Activated CD4-positive, alpha-beta T cell treated with anti-CD3 and anti-CD28 coated beads for 4 hours (primary cell): ENCODE measurements at regions not wholly inside any gene's neighbourhood (a gene's known extent, or its start where the extent isn't known, plus 50 kb on each side); places are given as distances from the start of the nearest gene placed in this dataset.

Experiments used
- DNase-seq, 2 donors: peaks; one replicate each; pipeline ENCODE4 v3.0.0-alpha.2; 2020

DNA sequence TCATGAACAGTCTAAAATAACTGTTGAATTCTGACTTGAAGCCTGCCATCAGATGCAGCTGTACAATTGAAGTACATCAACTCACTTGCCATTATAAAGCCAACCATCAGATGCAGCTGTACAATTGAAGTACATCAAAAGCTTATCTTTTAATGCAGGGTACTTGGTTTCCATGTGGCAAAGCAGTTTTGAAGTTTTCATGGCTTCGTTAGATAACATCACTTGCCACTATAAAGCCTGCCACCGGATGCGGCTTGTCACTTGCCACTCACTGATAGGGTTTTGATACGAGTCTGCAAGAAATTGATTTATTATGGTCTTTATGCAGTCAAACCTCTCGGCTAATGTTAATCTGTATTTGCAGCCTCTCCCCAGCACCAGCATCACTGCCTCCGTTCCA, 1605.8 kb downstream of the SUCLG1 start:
- no peak for DNase-seq

DNA sequence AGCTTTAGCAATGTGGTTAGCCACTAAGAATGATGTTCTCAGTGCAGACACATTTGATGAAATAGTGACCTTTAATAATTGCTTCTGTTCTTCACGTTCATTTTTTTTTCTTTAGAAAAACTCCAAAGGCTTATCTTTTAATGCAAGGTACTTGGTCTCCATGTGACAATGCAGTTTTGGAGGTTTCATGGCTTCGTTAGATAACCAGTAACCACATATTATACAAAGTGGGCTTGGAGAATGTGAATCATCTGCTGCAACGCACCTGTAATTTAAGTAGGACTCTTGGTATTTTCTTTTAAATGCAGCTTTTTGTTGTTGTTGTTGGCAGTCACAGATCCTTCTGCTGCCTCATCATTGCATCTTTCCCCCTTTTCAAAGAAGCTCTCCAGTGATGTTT, 1606.3 kb downstream of the SUCLG1 start:
- DNase-seq: no peak

DNA sequence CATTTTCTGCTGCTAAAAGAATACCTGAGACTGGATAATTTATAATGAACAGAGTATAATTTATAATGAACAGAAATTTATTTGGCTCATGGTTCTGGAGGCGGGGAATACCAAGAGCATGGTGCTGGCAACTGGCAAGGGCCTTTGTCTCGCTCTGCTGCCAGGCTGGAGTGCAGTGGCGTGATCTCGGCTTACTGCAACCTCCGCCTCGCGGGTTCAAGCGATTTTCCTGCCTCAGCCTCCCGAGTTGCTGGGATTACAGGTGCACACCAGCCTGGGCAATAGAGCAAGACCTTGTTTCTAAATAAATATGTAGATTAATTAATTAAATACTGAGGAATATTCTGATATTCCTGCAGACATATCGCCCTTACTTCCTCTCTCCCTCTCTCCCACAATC, 1610.8 kb downstream of the SUCLG1 start:
- DNase-seq: no peak

DNA sequence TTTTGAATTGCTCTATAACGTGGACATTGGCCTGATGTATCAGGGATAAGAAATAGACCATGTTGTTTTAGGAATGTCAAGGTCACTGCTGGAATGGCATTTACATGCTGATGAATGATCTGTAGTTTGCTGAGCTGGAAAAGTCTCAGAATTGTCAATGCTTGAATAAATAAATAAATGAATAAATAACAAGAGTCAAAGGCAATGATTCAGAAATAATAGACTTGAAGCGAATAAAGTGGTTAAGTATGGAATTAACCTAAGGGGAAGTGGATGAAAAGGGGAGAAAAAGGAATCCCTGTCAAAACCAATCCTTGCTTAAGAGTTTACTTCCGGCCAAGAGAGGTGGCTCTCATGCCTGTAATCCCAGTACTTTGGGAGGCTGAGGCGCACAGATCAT, 1620.0 kb downstream of the SUCLG1 start:
- no peak for DNase-seq

DNA sequence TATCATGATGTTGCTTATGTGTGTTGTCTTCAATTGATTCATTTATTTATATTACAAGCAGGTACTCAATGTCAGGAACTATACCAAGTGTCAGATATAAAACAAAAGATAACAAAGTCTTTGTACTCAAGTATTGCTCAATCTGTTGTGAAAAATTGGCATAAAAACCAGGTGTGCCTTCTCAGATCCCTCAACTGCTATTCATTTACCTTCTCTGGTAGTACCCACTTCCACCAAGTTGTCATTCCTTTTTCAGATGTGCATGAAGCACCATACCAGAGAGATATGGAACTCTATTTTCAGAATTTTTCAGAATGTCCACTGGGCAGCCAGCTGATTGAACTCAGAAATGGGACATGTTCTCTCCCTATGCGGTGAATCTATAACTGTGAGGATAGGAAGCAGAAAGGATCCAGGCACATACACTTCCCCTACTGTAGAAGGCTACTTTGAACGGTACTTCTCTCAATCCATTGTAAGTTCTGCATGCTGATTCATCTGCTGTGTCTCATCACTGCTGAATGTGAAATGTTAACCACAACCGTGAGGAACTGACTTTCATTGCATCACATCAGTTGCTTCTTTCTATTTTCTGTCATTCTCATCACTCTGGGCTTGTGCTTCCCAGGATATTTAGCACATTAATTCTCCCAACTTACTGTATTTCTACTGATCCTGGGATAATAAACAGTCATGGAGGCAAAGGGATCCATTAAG, 1621.3 kb downstream of the SUCLG1 start:
- DNase-seq: no peak

DNA sequence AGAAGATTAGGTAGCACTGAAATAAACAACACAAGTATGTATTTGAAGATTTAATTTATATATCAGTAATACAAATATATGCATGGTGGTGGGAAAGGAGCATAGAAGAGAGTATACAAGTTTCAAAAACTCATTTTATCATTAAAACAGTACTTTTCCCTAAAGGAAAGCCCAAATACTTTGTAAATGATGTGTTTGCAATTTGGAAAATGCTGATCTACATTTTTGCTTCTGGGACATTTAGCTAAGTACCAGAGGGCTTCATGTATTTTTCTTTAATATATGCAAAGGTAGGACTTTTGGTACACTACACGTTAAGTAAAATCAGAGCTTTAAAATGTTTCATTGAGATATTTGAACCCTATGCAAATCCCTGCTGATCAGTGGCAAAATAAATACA, 1624.2 kb downstream of the SUCLG1 start:
- DNase-seq: no peak

DNA sequence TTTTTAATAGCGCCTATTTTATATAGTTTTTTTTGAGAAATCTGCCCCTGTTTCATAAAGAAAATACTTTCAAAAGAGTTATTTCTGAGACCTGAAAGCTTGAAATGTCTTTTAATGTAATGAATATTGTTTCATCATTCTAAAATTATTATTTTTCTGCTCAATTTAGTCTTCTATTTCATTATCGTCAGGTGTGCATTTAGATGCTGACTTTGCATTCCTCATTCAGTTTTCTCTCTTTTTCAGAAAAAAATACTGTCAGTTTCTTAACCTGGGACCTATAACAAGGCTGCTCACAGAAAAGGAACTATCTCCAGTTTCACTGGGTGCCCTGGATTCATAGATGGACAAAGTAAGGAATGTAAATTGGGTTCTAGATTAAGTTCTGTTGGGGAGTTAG, 1631.7 kb downstream of the SUCLG1 start:
- DNase-seq: no peak

DNA sequence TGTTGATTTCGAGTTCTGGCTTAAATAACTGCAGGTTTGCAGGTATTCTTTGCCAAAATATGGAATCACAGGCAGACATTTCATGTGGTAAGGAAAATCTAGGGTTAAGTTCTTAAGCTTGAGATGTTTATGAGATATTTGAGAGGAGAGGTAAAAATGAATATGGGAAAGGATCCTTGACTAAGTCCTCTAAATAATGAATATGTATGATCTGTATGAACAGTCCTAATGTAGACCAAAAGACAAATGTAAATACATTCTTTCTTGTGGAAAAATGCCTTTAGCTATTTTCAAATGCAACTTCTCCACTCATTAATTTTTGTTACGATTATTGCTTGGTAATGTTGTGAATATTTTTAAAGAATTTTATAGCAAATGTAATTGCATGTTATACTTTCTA, 1632.6 kb downstream of the SUCLG1 start:
- no peak for DNase-seq

DNA sequence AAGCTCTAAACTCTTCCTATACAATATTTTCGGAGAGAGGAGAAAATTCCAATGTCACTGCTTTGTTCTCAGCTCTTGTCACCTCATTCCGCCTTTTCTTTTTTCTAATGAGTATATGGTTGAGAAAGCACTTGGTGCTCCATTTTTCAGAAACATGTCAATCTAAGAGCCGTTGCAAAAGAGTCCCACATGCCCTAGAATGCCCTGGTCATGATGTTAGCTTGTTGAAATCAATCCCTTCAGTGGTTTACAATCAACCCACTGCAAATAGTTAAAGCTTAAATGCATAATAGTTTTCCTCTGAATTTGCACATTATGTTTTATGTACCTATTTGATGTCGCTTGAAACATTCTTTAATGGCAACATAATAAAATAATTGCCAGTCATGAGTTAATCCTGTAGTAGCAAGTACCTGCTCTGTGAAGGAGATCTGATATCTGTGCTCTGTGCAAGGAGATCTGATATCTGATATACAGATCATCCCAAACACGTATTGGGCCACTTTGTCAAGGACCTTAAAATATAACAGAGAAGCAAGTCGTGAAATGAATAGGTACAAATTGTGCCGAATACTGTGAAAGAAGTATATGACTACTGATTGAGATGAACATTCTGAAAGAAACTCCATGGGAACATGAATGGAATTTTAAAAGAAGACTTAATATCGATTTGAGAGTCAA, 1633.5 kb downstream of the SUCLG1 start:
- no peak for DNase-seq

DNA sequence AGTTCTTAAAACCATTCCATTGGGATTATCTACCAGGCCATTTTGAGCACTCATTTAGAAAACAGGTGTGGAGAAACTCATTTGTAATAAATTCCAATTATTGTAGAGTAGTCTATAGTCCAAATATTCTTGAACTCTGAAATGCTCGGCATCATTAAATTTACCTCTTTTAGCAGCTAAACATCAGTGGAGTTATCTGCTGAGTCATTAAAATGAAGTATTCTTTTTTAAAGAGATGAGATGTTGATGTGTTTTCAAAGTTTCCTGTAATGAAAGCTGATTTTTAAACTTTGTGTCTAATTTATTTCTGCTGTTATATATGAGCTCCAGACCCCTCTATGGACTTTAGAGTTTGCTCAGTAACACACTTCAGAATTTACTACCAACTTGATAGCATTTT, 1635.2 kb downstream of the SUCLG1 start:
- DNase-seq: no peak

DNA sequence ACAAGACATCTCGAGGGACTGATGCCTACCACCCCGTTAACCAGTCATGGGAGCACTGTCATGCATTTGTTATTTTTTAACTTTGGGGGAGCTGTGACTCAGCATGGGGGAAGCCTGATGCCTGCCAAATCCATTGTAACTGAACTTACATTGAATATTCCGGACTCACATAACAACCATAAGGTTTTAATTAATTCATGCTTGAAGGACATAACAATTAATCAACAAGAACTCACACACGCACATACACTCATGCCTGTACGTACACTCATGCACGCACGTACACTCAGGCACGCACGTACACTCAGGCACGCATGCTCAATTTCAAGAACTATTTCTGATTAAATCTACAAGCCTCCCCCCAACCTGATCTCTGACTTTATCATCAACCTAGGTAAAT, 1639.1 kb downstream of the SUCLG1 start:
- DNase-seq: no peak

DNA sequence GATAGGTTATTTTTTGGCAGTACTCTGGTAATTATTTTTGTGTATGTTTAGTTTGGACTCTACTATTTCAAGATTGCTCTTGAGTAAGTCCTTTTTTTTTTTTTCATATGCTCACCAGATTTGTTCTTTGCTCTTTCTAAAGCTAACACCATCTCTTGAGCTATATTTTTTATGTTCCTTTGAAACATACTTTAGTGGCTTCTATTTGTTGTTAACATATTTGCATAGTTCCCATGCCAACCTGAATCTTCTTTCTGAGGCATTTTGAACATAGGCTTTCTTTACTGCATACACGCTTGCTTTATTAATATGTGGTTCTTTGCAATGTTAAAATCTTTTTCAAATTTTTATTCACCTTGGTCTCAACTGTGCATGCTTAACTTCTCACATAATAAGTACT, 1644.9 kb downstream of the SUCLG1 start:
- no peak for DNase-seq

DNA sequence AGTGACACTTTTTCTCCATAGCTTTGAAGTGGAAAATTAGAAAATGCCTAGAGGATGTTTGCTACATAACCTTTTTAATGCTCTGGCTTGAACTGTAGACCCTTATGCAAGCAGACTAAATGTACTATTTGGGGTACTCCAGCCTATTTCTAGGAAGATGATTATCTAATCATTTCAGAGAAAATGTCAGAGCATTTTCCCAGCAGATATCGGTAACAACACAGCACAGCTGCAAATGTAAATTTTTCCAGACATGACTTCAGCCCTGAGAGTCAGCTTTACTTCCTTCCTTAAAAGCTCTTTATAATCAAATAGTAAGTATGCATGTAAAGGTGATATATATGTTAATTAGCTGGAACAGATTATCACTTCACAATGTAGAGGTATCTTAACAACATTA, 1647.1 kb downstream of the SUCLG1 start:
- DNase-seq: no peak

DNA sequence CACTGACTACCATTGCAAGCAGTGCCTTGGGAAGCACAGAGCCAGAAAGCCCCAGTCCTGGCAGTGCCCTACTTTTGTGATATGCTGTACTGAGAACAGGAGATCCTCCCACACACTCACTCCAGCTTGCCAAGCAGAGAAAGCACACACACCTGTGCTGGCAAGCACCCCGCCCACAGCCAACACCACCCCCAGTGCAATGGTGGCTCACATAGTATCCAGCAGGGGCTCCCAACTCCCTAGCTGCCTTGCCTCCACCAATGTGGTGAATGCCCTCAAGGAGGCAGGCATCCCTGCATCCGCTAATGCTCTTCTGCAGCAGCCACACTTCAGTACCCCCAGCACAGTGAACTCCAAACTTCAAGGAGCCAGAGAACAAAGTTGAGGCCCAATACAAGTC, 1655.8 kb downstream of the SUCLG1 start:
- no peak for DNase-seq

DNA sequence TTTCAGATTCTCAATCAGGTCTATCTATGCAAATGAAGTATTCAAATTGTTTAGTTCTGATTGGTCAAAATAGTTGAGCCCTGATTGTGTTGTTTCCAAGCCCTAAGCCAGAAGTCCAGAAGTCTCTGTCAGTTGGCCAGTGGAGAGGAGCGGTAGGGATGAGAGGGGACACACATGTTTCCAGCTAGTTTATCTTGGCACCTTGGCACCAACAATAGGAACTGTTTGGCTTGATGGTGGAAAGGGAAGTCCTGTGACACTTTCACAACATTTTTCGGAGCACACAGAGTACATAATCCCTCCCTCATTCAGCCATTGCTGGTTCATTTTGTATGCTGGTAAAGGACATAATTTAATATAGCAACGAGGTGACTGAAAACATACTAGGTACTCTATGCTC, 1661.6 kb downstream of the SUCLG1 start:
- no peak for DNase-seq

DNA sequence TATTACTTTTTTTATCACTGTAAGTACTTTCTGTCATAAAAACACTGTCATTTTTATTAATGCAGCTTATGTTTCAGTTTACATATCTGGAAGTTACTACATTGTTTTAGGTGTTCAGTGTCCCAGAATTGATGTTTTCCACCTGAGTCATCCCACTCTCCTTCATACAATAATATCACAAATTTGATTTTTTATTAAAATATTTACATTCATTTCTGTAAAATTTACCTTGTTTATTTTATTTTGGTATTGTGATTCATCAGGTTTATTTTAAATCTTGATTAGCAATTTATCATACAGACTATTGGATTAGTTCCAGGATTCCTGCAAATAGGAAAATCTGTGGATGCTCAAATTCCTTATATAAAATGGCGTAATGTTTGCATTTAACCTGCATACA, 1662.9 kb downstream of the SUCLG1 start:
- no peak for DNase-seq

DNA sequence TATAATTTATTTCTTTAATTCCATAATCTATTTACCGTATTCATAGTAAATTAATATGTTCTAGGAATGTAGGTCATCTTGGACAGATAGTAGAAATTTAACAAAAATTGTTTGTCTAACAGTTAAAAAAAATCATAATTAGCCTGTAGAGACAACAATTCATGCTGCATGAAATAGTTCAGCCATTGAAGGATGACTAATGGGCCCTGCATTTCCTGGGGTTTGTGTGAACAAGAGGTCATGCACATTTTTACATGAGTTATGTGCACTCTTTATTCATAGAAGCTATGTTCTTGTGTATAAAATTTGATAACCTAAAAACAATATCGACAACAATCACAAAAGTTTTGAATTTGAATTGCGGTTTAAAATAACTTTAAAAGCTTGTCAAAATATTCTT, 1663.6 kb downstream of the SUCLG1 start:
- no peak for DNase-seq

DNA sequence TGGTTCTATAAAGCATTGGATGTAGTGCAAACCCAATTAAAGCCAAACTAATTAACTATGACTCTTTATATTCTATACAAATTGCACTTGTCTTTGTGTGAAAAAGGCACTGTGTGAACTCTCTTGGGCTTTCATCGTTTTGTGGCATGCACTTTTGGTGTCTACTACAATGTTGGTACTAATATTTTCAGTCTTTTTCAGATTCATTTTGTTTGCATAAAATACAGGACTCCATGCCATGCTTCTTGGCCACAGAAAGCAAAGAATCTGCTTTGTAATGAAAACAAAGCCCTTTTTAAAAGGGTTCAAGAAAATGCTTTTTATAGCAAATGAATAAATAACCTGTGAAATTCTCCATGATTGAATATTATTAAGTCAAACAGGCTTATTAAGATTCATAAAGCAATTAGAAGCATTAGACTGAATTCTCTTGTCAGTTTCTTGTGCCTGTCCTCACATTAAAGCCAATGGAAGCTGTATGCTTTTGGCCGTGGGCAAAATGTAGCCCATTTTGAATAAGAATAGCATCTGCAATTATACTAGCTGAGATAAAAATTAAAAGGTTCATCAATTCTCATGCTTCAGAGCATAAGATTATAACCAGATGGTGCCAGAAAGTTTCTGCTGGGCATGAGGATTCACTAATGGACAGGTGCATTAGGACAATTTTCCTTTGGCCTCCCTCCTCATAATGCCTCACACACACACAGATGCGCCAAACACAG, 1665.2 kb downstream of the SUCLG1 start:
- DNase-seq: no peak

DNA sequence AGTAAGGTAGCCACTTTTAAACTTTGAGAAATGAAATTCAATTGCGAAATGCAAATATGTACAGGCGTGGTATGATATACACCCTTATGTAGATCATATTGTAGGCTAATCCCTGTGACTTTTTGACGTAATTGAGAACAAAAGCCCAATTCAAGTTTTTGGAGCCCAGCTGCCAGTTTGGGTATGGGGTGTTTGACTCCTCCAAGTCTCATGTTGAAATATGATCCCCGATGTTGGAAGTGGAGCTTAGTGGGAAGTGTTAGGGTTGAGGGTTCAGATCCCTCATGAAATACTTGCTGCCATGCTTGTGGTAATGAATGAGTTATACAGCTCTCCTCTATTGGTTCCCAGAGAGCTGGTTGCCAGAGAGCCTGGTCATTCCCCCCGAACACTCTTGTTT, 1666.8 kb downstream of the SUCLG1 start:
- no peak for DNase-seq

DNA sequence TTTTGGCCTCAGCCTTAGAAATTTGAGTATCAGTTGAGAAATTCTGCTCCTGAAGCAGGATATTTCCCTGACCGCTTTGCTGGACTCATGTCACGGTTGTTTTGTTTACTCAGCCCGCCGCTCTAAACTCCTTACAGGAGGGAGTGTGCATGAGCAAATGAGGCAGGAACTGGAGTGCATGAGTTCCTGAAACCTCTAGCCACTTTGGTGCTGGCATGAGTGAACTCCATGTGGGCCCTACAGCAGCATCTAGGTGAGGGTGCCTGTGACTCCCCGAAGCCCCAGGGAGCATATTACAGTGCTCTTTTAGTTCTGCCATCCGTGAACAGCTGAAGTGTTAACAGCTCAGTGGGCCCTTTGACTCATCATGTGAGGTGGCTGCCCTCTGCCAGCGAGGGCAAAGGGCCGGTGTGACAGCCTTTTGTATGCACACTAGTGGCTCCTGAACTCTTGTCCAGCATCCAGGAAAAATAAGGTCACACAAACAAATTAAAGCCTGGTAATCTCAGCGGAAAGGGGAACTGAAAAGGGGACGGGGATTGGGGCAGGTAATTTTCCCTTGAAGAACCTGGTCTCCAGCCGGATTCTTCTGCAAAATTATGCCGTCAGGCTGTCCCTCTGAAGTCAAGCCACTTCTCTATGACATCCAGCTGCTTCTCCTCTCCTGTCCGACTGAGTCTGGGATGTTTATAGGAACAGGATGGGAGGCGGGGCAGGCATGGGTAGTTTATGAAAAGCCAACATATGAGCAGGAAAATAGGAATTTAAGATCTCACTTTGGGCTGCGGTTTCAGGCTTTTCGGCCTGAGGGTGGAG, 1668.7 kb downstream of the SUCLG1 start:
- no peak for DNase-seq

DNA sequence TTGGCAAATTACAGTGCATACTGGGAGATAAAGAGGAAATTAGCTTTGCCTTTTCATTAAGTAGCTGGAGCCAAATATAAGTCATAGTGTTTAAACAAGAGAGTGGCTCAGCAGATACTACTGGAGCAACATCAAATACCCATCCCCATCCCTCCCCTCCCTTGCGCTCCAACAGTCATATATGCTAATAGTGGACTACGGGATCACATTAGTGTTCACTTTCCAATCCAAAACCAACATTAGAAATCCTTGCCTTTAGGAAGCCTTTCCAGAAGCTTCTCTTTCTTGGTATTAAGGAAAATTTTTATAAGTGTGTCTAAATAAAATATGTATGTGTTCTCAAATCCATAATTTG, 1669.3 kb downstream of the SUCLG1 start:
- DNase-seq: no peak

DNA sequence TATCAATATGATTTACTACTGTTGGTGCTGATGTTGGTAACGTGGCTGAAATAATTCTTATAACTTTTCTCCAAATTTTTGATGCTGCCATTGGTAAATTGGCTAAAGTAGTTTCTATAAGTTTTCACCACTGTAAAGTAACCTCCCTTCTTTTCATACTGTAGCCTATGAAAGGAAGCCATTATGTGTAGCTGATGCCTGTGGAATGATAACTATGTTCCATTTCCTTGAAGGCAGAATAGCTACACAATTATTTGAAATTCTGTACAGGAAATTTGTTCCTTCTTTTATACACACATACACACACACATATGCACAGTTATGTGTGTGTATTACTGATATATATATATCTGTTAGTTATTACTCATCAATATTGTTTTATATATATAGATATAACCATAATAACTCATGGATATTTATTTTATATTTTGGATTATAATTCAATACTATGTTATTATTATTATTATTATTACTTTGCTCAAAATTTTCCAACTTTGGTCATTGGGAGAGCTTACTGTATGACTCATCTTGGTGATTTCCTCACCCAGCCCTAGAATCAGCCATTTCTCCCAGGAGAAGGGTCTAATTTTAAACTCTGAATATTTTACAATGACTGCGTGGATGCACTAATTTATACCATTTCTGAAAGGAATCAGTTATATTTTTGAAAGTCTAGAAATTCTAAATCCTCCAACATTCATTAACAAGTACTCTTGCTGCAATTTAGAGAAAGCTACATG, 1677.7 kb downstream of the SUCLG1 start:
- no peak for DNase-seq

DNA sequence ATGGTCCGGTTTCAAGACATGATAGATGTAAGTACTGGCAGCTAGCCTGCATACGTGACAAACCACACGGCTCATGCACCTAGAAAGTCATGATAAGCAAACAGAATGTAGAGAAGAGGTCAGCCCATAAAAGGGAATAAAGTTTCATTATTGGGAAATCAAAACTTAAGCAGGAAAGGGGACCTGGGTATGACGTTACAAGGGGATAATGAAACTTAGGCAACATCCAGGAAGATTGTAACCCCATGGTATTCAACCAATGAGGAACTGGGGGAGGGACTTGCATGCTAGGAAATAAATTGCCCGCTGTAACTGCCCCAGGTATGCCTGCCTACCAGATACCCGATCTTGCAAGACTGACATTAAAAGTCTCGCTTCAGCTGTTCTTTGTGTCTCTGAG, 1679.0 kb downstream of the SUCLG1 start:
- DNase-seq: no peak
